ENCODE measurements at regions not wholly inside any gene's neighbourhood (a gene's known extent, or its start where the extent isn't known, plus 50 kb on each side); places are given as distances from the start of the nearest gene placed in this dataset.
"Not testable (repeated sequence)": the region's sequence is repeated elsewhere in the genome, so short reads cannot be mapped to it uniquely, and the experiment has no call there.

DNA sequence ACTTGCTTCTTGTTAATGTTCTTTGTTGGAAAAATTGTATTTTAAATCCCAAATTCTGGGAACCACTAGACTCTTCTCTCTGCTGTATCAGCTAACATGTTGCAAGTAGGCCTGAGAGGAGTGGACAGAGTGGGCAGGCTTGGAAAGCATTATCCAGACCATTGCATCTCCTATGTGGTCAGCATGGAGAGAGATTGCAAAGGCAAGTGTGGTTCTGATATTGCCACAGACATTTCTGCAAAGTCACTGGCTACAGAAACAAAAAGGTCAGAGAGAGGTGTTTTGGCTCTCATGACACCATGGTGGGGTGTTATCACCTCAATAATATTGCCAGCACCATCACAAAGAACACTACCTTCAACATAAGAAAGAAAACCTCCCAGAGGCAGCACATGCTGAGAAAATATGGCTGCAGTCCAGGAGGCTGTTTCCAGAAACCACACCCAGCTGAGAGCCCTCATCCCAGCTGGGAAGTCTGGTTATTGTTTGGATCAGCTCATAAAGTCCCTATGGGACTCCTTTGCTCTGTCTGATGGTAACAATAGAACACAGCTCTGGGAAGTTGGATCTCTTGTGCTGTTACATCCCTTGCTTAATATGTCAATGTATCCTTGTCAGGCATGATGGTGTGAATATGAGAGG, 78.2 kb upstream of the TBX18 start:
- DNase-seq (ENCODE audit: low read depth in 1 of 2, low spot score in 1 of 2): no peak

DNA sequence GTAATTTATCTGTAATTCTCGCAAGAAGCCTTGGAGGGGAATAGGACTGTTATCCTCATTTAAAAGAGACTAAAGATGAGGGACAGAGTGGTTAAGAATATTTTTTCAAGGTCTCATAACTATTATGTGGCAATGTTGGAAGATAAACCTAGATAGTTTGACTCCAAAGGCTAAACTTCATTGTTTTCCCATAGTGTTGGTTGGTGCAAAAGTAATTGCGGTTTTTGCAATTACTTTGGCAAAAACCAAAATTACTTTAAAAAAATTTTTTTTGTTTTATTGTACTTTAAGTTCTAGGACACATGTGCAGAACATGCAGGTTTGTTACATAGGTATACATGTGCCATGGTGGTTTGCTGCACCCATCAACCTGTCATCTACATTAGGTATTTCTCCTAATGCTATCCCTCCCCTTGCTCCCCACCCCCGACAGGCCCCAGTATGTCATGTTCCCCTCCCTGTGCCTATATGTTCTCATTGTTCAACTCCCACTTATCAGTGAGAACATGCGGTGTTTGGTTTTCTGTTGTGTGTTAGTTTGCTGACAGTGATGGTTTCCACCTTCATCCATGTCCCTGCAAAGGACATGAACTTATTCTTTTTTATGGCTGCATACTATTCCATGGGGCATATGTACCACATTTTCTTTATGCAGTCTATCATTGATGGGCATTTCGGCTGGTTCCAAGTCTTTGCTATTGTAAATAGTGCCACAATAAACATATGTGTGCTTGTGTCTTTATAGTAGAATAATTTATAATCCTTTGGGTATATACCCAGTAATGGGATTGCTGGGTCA, 72.9 kb upstream of the TBX18 start:
- not testable (repeated sequence) for DNase-seq (ENCODE audit: low read depth in 1 of 2, low spot score in 1 of 2)

DNA sequence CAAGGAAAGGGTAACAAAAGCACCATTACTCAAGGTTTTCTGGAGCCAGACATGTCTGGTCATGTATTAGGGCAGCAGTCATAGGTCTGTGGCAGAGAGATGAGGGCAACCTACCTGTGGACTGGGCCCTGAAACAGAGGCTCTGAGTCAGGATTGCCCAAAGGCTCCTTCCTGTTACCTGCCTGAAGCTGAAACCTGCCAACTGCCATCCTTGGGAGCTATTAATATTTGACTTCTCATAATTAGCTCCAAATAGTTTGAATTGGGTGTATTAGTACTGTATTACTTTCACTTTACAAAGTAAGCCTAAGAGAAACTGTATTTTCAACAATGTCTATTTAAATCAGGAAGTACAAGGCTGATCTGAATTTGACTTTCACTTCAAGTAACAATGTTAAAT, 72.0 kb upstream of the TBX18 start:
- DNase-seq (ENCODE audit: low read depth in 1 of 2, low spot score in 1 of 2): no peak

DNA sequence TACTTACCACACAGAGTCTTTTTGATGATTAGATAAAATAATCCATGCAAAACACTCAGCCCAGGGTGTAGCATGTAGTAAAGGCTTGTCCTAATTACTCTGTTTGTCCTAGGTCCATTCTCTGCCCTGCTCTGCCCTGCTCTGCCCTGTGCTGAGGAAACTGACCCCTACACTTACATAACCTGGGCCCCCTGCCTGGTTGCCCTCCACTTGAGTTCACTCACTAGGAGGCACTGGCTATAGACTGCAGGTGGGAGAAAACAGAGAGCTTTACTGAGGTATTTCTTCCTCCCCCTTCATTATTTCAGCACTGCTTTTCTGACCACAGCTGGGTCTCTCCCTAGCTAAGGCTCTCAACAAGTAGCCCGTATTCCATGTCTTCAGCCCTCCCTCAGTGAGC, 70.9 kb upstream of the TBX18 start:
- no peak for DNase-seq (ENCODE audit: low read depth in 1 of 2, low spot score in 1 of 2)

DNA sequence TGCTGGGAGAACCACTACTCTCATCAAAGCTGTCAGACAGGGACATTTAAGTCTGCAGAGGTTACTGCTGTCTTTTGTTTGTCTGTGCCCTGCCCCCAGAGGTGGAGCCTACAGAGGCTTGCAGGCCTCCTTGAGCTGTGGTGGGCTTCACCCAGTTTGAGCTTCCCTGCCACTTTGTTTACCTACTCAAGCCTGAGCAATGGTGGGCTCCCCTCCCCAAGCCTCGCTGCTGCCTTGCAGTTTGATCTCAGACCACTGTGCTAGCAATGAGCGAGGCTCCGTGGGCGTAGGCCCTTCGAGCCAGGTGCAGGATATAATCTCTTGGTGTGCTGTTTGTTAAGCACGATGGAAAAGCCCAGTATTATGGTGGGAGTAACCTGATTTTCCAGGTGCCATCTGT, 67.5 kb upstream of the TBX18 start:
- not testable (repeated sequence) for DNase-seq (ENCODE audit: low read depth in 1 of 2, low spot score in 1 of 2)

DNA sequence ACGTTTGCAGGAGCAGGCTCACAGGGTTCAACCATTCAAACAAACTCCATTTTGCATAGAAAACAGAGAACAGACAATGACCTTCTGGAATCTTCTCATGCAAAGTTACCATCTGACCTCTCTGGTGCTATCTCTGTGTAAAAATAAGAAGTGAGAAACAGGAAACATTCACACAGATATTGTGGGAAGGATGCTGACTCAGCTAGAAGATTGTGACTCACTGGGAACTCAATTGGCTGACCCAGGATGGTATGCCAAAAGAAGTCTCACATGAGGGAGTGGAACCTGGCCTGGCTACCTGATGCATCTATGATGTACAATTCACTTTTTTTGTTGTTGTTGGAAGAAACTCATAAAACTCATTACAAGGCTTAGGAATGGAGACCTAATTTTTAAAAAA, 61.1 kb upstream of the TBX18 start:
- no peak for DNase-seq (ENCODE audit: low read depth in 1 of 2, low spot score in 1 of 2)

DNA sequence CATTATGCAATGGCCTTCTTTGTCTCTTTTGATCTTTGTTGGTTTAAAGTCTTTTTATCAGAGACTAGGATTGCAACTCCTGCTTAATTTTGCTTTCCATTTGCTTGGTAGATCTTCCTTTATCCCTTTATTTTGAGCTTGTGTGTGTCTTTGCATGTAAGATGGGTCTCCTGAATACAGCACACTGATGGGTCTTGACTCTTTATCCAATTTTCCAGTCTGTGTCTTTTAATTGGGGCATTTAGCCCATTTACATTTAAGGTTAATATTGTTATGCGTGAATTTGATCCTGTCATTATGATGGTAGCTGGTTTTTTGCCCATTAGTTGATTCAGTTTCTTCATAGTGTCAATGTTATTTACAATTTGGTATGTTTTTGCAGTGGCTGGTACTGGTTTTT, 56.9 kb upstream of the TBX18 start:
- not testable (repeated sequence) for DNase-seq (ENCODE audit: low read depth in 1 of 2, low spot score in 1 of 2)

DNA sequence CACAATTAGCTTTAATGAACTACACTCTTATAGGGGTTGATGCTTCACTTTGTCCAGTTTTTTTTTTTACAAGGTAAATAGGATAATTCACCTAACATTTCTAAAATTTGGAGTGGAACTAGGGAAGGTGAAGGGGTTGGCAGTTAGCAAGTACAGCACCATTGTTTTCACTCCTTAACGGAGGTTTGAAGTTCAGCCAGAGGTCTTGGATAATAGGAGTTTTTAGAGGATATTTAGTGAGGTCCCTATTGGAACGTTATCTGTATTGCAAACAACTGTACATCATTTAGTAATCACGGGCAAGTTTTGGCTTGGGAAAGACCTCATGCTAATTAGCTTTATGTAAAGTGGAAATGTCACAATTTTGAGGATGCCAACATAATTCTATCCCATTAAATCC, 52.3 kb upstream of the TBX18 start:
- DNase-seq (ENCODE audit: low read depth in 1 of 2, low spot score in 1 of 2): no peak

DNA sequence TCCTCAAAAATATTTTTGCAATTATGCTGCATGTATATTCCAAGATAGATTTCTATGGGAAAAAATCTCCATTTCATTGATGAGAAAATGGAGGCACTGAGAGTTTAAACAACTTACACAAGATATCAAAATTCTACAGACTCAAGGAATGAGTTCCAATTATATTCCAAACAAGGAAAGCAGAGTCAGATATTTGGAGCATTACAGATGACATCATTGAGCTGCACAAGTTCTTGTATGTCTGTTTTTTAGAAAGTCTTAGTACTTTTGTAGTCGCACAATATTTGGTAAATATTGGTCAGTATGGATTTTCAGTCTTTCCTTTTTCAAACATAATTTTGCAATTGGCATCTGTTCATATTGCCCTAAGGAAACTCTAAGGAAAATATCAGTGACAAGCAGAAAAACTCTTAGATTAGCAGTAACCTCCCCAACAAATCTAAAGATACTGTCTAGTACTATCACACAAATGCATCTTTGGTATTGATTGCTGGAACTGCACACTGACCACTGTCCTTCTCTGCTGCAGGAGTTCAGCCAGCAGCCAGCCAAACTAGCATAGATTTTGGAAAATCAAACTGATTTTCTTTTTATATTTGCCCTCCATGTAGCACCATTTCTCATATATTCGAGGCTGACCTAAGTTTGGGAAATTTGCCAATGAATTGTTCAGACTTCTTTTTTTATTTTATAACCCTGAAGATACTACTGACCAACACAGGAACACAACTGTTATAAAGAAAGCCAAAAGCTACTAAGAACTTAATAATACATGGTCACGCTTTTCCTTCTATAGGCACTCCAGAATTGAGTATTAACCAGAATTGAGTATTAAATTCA, 51.7 kb upstream of the TBX18 start:
- DNase-seq (ENCODE audit: low read depth in 1 of 2, low spot score in 1 of 2): no peak
